IMR-90 (cell line): ENCODE measurements at regions not wholly inside any gene's neighbourhood (a gene's known extent, or its start where the extent isn't known, plus 50 kb on each side); places are given as distances from the start of the nearest gene placed in this dataset.

ENCODE experiments used
- ATAC-seq: fragments of 200-7000 bp; cut with Tn5 transposase; 2 replicates; pipeline ENCODE4 v1.9.1; 2020; ENCODE audit warnings: low read depth, mild to moderate bottlenecking, moderate library complexity
- BruUV-seq: library from RNA; stranded (reverse); fragments of 400-500 nt; replicated peaks from 2 replicates; lab custom pipeline; 2021; lab: Mats Ljungman, UMichigan
- CTCF ChIA-PET: fragments of 300-600 bp; formaldehyde crosslinking; extraction: SDS; loops from one replicate; lab custom pipeline; 2021; ENCODE audit warnings: antibody characterized with exemption; lab: Yijun Ruan, JAX
- POLR2A ChIA-PET: fragments of 300-600 bp; sonication (Branson Sonifier 250); formaldehyde crosslinking; loops from one replicate; lab custom pipeline; 2022; ENCODE audit warnings: antibody characterized with exemption; ENCODE audit not compliant: unreplicated experiment; lab: Charles Lee
- DNase-seq: peaks from one replicate; pipeline ENCODE4 v3.0.0; 2013
- H2AFZ ChIP-seq: replicated peaks from 2 replicates; pipeline ENCODE3; 2013; ENCODE audit warnings: low read length, mild to moderate bottlenecking; ENCODE audit not compliant: poor library complexity
- H2AK5ac ChIP-seq: 2 replicates; pipeline ENCODE4 v1.6.1; 2013; ENCODE audit warnings: low read depth, low read length, inconsistent platforms
- H2AK9ac ChIP-seq: replicated peaks from 2 replicates; pipeline ENCODE3; 2013; ENCODE audit warnings: mild to moderate bottlenecking, low read depth, low read length, moderate library complexity; ENCODE audit not compliant: poor library complexity
- H2BK120ac ChIP-seq: 2 replicates; pipeline ENCODE4 v1.6.1; 2013; ENCODE audit warnings: low read depth, low read length, inconsistent platforms
- H2BK15ac ChIP-seq: 3 replicates; pipeline ENCODE4 v1.6.1; 2013; ENCODE audit warnings: low read depth, low read length, inconsistent platforms
- H2BK20ac ChIP-seq: 2 replicates; pipeline ENCODE4 v1.6.1; 2013; ENCODE audit warnings: low read depth, mild to moderate bottlenecking, inconsistent platforms, low read length, moderate library complexity
- H2BK5ac ChIP-seq: 2 replicates; pipeline ENCODE4 v1.6.1; 2013; ENCODE audit warnings: mild to moderate bottlenecking, low read depth, low read length, inconsistent platforms; ENCODE audit not compliant: poor library complexity, severe bottlenecking
- H3K14ac ChIP-seq: replicated peaks from 2 replicates; pipeline ENCODE4 v1.6.1; 2013; ENCODE audit warnings: low read depth, low read length, inconsistent platforms
- H3K18ac ChIP-seq: 2 replicates; pipeline ENCODE4 v1.6.1; 2013; ENCODE audit warnings: low read depth, low read length, control low read depth
- H3K23ac ChIP-seq: 2 replicates; pipeline ENCODE4 v1.6.1; 2013; ENCODE audit warnings: low read depth, low read length, inconsistent platforms
- H3K27ac ChIP-seq: 2 replicates; pipeline ENCODE4 v1.5.1; 2013; ENCODE audit warnings: mild to moderate bottlenecking, control low read depth, low read length; ENCODE audit not compliant: insufficient read depth
- H3K27me3 ChIP-seq: 2 replicates; pipeline ENCODE4 v1.6.1; 2013; ENCODE audit warnings: low read length; ENCODE audit not compliant: control insufficient read depth, insufficient read depth
- H3K36me3 ChIP-seq: 2 replicates; pipeline ENCODE4 v1.6.1; 2013; ENCODE audit warnings: low read length, mixed read lengths; ENCODE audit not compliant: control insufficient read depth, insufficient read depth
- H3K4ac ChIP-seq: 2 replicates; pipeline ENCODE4 v1.6.1; 2013; ENCODE audit warnings: low read depth, low read length, inconsistent platforms
- H3K4me1 ChIP-seq: 2 replicates; pipeline ENCODE4 v1.6.1; 2013; ENCODE audit warnings: low read length, mixed read lengths; ENCODE audit not compliant: control insufficient read depth, insufficient read depth
- H3K4me2 ChIP-seq: 2 replicates; pipeline ENCODE4 v1.6.1; 2013; ENCODE audit warnings: low read depth, mild to moderate bottlenecking, control low read depth, low read length, moderate library complexity
- H3K4me3 ChIP-seq: 2 replicates; pipeline ENCODE4 v1.5.1; 2013; ENCODE audit warnings: low read depth, mild to moderate bottlenecking, control low read depth, low read length, moderate library complexity; ENCODE audit not compliant: insufficient read depth
- H3K56ac ChIP-seq: 2 replicates; pipeline ENCODE4 v1.6.1; 2013; ENCODE audit warnings: low read length, inconsistent platforms; ENCODE audit not compliant: insufficient read depth; ENCODE audit errors: extremely low read depth
- H3K79me1 ChIP-seq, 2 experiments: 2 replicates each; pipeline ENCODE4 v1.6.1; 2013; ENCODE audit warnings: low read length in 2 of 2, inconsistent platforms in 1 of 2, low read depth in 1 of 2
- H3K9ac ChIP-seq: 2 replicates; pipeline ENCODE4 v1.6.1; 2013; ENCODE audit warnings: low read depth, low read length, control low read depth
- H3K9me1 ChIP-seq: 2 replicates; pipeline ENCODE4 v1.6.1; 2013; ENCODE audit warnings: low read length, inconsistent platforms; ENCODE audit not compliant: insufficient read depth
- H3K9me3 ChIP-seq: 2 replicates; pipeline ENCODE4 v1.6.1; 2013; ENCODE audit warnings: low read length; ENCODE audit not compliant: control insufficient read depth, insufficient read depth
- H4K20me1 ChIP-seq: 2 replicates; pipeline ENCODE4 v1.6.1; 2013; ENCODE audit warnings: low read length, inconsistent platforms; ENCODE audit not compliant: insufficient read depth
- H4K5ac ChIP-seq: 2 replicates; pipeline ENCODE4 v1.6.1; 2013; ENCODE audit warnings: mild to moderate bottlenecking, low read depth, low read length, control low read depth
- H4K8ac ChIP-seq, 2 experiments: 2 replicates each; pipeline ENCODE4 v1.6.1; 2013; ENCODE audit warnings: low read depth in 2 of 2, low read length in 2 of 2, control low read depth in 1 of 2, inconsistent platforms in 1 of 2
- H4K91ac ChIP-seq: 2 replicates; pipeline ENCODE4 v1.6.1; 2013; ENCODE audit warnings: low read depth, low read length, inconsistent platforms; ENCODE audit not compliant: insufficient read depth
- CEBPB ChIP-seq: IDR thresholded peaks from 2 replicates; pipeline ENCODE4 v1.6.1; 2012; ENCODE audit warnings: low read depth, low read length, improper control_type of control experiment
- CHD1 ChIP-seq: IDR thresholded peaks from 2 replicates; pipeline ENCODE4 v1.6.1; 2012; ENCODE audit warnings: low read depth, low read length, improper control_type of control experiment
- FOS ChIP-seq: fragments of 150-350 bp; IDR thresholded peaks from 2 replicates; pipeline ENCODE4 v1.6.1; 2016; ENCODE audit warnings: low read depth, low read length
- MXI1 ChIP-seq: IDR thresholded peaks from 2 replicates; pipeline ENCODE4 v1.6.1; 2012; ENCODE audit warnings: low read depth, mild to moderate bottlenecking, low read length, moderate library complexity, borderline replicate concordance
- NFE2L2 ChIP-seq: fragments of 150-350 bp; IDR thresholded peaks from 2 replicates; pipeline ENCODE4 v1.6.1; 2016; ENCODE audit warnings: low read depth, mild to moderate bottlenecking, low read length
- POLR2A ChIP-seq: IDR thresholded peaks from 2 replicates; pipeline ENCODE4 v1.6.1; 2012; ENCODE audit warnings: mild to moderate bottlenecking, low read depth, low read length
- WGBS, 2 experiments: methylation state at CpG; one replicate each; pipeline versions ENCODE4 v1.1.5 to v1.1.7; 2013; ENCODE audit warnings: missing lambda C conversion rate in 2 of 2; ENCODE audit not compliant: insufficient read length in 1 of 2; ENCODE audit errors: extremely low coverage in 2 of 2; 5-methylcytosine and 5-hydroxymethylcytosine counted together
- dilution Hi-C: fragments of 300-500 bp; cut with HindIII; formaldehyde crosslinking; loops from one replicate; pipeline ENCODE4 v1.14.3; 2018; ENCODE audit warnings: low sequenced_read_pairs; ENCODE audit not compliant: unreplicated experiment
- in situ Hi-C: fragments of 300-500 bp; cut with MboI; formaldehyde crosslinking; loops from 3 replicates; pipeline ENCODE4 v1.14.3; 2019; ENCODE audit warnings: low sequenced_read_pairs, inconsistent platforms, mixed read lengths
- intact Hi-C: fragments of 100-400 bp; cut with micrococcal nuclease; formaldehyde crosslinking; loops from 2 replicates; pipeline ENCODE4 v1.10.0; 2022

- DNase-seq (no peak), ATAC-seq (no peak)
- Histone ChIP-seq H2BK15ac (no peak overlapping the region), H3K79me1 (no peaks in the 10 kb centered on the region), H2BK20ac (no peak overlapping the region), H3K4me1 (no peaks in the 10 kb centered on the region), H3K36me3 (no peaks in the 10 kb centered on the region), H3K23ac (no peak overlapping the region), H2AK5ac (no peak overlapping the region), H2AFZ (no peak overlapping the region), H3K9me1 (no peaks in the 10 kb centered on the region), H3K27me3 (no peaks in the 10 kb centered on the region), H4K8ac (no peak overlapping the region), H3K4ac (no peak overlapping the region), H4K20me1 (no peaks in the 10 kb centered on the region), H3K9ac (no peak overlapping the region), H3K4me3 (no peak overlapping the region), H3K14ac (no peak overlapping the region), H4K91ac (no peak overlapping the region), H3K9me3 (no peaks in the 10 kb centered on the region; the same call in 1 of the 2 replicates), H2AK9ac (no peak overlapping the region), H3K18ac (no peak overlapping the region), H3K56ac (no peak overlapping the region), H4K5ac (no peak overlapping the region), H2BK120ac (no peak overlapping the region), H3K27ac (no peak overlapping the region), H3K4me2 (no peak overlapping the region), H2BK5ac (no peak overlapping the region)
- CTCF ChIA-PET = no interaction called here
- dilution Hi-C loops (no loop called here), intact Hi-C loops (no loop called here), in situ Hi-C loops (no loop called here)
- TF ChIP-seq MXI1 = no peak
- no peak for TF ChIP-seq CEBPB
- TF ChIP-seq FOS = no peak
- TF ChIP-seq POLR2A = no peak
- no peak for TF ChIP-seq NFE2L2
- TF ChIP-seq CHD1 = no peak
- 8% methylated on average over 3 of the region's 4 CpGs; no CpG with 5 or more reads in 1 of the 2 experiments for WGBS, 2 experiments
- no TSS peak for BruUV-seq
- POLR2A ChIA-PET = no interaction called here
Measured at GRCh38 chr14:48125654-48126053, 450.2 kb upstream of the MDGA2 start.
